Ectodermal cell (in vitro differentiated cells): ENCODE measurements at regions not wholly inside any gene's neighbourhood (a gene's known extent, or its start where the extent isn't known, plus 50 kb on each side); places are given as distances from the start of the nearest gene placed in this dataset.

ENCODE experiments used
- H3K27ac ChIP-seq: 2 replicates; pipeline ENCODE4 v1.7.0; 2013; ENCODE audit warnings: mild to moderate bottlenecking, low read depth, low read length; ENCODE audit not compliant: insufficient read depth, poor library complexity, severe bottlenecking
- H3K27me3 ChIP-seq: 2 replicates; pipeline ENCODE4 v1.7.0; 2013; ENCODE audit warnings: mild to moderate bottlenecking, low read length; ENCODE audit not compliant: insufficient read depth, control insufficient read depth, poor library complexity, severe bottlenecking
- H3K36me3 ChIP-seq: one replicate; pipeline ENCODE4 v1.7.0; 2013; ENCODE audit warnings: low read length; ENCODE audit not compliant: control insufficient read depth, insufficient read depth
- H3K4me1 ChIP-seq: one replicate; pipeline ENCODE4 v1.7.0; 2013; ENCODE audit warnings: low read length; ENCODE audit not compliant: control insufficient read depth, insufficient read depth
- H3K4me3 ChIP-seq: 2 replicates; pipeline ENCODE4 v1.7.0; 2013; ENCODE audit warnings: low read depth, low read length, control low read depth; ENCODE audit not compliant: insufficient read depth
- H3K9me3 ChIP-seq: 2 replicates; pipeline ENCODE4 v1.7.0; 2013; ENCODE audit warnings: mild to moderate bottlenecking, low read length, moderate library complexity; ENCODE audit not compliant: control insufficient read depth
- WGBS, 2 experiments: methylation state at CpG; one replicate each; pipeline ENCODE4 v1.1.7; 2013; ENCODE audit warnings: missing lambda C conversion rate in 2 of 2; 5-methylcytosine and 5-hydroxymethylcytosine counted together

DNA sequence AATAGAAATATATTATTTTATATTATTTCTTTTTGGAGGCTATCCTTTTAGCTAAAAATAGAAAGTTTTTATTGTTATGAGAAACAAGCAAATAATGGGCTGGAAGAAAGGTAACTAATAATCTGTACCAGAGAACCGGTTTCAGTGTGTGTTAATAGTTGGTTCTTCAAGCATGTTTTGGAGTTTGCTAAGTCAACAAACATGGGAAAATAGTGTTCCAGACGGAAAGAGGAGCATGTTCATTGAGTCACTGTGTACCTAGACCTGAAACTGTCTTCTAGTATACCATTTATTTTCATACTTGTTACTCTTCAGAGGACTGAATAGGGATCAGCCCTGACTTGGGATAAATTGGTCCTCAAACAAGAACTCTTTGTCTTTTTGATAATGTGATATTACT is 134.5 kb upstream of the CWC22 start:
- no peaks in the 10 kb centered on the region for H3K27me3 ChIP-seq
- no peaks in the 10 kb centered on the region for H3K36me3 ChIP-seq
- H3K4me1 ChIP-seq = no peaks in the 10 kb centered on the region
- H3K9me3 ChIP-seq = no peaks in the 10 kb centered on the region
- H3K4me3 ChIP-seq = no peak overlapping the region
- no peak overlapping the region for H3K27ac ChIP-seq
- 91 to 95% methylated on average over 2 of the region's 2 CpGs for WGBS, 2 experiments

GRCh38 chr2:180133736-180134135 is 126.6 kb upstream of the CWC22 start:
- H3K27ac ChIP-seq = no peak overlapping the region
- H3K36me3 ChIP-seq = no peaks in the 10 kb centered on the region
- no peaks in the 10 kb centered on the region for H3K27me3 ChIP-seq
- no peak overlapping the region for H3K4me3 ChIP-seq
- 36 to 80% methylated on average over 1 of the region's 1 CpG for WGBS, 2 experiments
- no peaks in the 10 kb centered on the region for H3K9me3 ChIP-seq
- H3K4me1 ChIP-seq = no peaks in the 10 kb centered on the region

DNA sequence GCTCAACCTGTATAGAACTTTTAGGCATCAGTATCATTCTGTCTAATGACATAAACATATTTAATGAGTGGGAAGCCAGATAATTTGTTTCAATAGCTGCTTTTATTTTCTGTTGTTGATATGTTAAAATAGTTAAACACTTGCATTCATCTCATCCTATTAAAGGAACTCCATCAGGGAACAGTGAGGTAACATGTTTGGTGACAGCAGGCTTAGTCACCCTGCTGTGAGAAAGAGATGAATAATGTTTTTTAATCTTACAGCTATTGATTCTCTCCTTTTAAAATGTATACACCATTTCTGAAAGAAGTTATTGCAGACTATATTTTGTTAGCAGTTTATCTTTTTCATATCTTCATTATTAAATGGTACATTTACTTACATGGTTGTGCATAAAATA is 123.3 kb upstream of the CWC22 start:
- Histone ChIP-seq H3K27ac (no peak overlapping the region), H3K27me3 (no peaks in the 10 kb centered on the region), H3K4me1 (peaks cover 2% of the 10 kb centered on the region), H3K4me3 (no peak overlapping the region), H3K9me3 (no peaks in the 10 kb centered on the region), H3K36me3 (no peaks in the 10 kb centered on the region)

- Histone ChIP-seq H3K36me3 (no peaks in the 10 kb centered on the region), H3K9me3 (no peaks in the 10 kb centered on the region), H3K27me3 (no peaks in the 10 kb centered on the region), H3K4me1 (peaks cover 2% of the 10 kb centered on the region), H3K27ac (no peak overlapping the region), H3K4me3 (no peak overlapping the region)
- 91% methylated on average over 2 of the region's 2 CpGs for WGBS, 2 experiments
Measured at GRCh38 chr2:180128861-180129260, 121.8 kb upstream of the CWC22 start.

DNA sequence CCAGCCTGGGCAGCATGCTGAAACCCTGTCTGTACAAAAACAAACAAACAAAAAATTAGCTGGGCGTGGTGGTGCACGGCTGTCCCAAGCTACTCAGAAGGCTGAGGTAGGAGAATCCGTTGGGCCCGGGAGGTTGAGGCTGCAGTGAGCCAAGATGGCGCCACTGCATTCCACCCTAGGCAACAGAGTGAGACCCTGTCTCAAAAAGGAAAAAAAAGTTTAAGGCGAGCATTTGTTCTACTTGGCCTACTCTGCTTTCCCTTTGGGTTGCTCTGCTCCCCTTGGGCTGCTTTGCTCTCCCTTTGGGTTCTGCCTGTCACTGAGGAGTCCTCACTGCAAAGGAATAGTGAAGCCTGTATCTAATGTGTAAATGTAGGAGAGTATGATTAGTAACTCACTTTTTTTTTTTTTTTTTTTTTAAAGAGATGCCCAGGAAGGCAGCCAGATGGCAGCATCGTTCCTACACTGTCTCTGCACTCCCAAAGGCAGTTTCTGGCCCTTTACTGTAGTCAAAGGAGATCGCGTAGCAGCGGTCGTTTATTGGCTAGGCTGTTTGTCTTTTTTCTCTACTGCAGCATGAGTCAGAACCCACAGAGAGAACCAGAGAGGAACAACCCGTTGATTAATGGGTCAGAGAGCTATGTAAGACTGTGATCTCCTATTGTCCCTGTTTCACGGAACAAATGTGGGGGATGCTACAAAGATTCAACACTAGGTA is 118.3 kb upstream of the CWC22 start:
- Histone ChIP-seq H3K27me3 (no peaks in the 10 kb centered on the region), H3K4me1 (peaks cover 10% of the 10 kb centered on the region), H3K36me3 (no peaks in the 10 kb centered on the region), H3K27ac (no peak overlapping the region), H3K4me3 (no peak overlapping the region), H3K9me3 (no peaks in the 10 kb centered on the region)
- WGBS, 2 experiments = 40 to 44% methylated on average over 13 of the region's 13 CpGs

DNA sequence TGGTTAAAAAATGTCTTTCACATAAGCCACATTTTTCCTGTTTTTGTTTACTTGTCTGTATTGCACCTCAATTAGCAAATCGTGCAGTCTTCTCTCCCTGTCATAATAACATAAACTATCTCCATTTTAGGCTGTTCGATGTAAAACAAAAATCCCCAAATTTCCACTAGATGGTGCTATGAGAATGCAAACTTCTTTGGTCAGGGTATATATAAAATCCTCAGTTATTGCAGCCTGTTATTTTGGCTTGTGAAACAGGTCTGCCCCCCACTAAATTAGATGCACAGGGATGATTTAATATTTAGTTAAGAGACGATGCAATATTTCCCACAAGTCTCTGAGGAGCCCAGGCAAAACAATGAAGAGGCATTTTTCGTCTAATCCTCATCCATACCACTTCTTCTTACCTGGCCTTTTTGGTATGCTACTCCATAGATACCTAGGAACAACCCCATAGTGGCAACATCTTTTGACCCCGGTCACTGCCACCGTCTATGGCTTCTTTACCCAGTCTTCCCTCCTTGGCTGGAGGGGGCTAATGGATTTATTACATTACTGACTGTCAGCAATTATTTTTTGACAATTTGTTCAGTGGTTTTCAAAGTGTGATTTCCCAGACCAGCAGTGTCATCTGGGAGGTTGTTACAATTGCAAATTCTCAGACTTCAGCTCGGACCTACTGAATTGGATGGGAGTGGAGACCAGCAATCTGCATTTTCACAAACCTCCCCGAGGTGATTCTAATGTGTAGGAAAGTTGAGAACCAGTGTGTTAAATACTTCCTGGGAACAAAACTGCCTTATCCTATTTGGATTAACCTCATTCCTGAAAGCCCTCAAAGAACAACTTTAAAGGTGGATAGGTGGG is 117.4 kb upstream of the CWC22 start:
- Histone ChIP-seq H3K4me1 (peaks cover 10% of the 10 kb centered on the region), H3K27me3 (no peaks in the 10 kb centered on the region), H3K27ac (no peak overlapping the region), H3K36me3 (no peaks in the 10 kb centered on the region), H3K4me3 (no peak overlapping the region), H3K9me3 (no peaks in the 10 kb centered on the region)
- 41 to 43% methylated on average over 8 of the region's 8 CpGs for WGBS, 2 experiments

- 78 to 83% methylated on average over 2 of the region's 2 CpGs for WGBS, 2 experiments
- H3K27me3 ChIP-seq = no peaks in the 10 kb centered on the region
- H3K36me3 ChIP-seq = no peaks in the 10 kb centered on the region
- H3K27ac ChIP-seq = no peak overlapping the region
- peaks cover 10% of the 10 kb centered on the region for H3K4me1 ChIP-seq
- H3K9me3 ChIP-seq = no peaks in the 10 kb centered on the region
- H3K4me3 ChIP-seq = no peak overlapping the region
Measured at GRCh38 chr2:180122874-180123273, 115.8 kb upstream of the CWC22 start.

GRCh38 chr2:180115675-180116074 is 108.6 kb upstream of the CWC22 start:
- H3K4me1 ChIP-seq = no peaks in the 10 kb centered on the region
- H3K36me3 ChIP-seq = no peaks in the 10 kb centered on the region
- H3K27ac ChIP-seq = no peak overlapping the region
- H3K9me3 ChIP-seq = no peaks in the 10 kb centered on the region
- no peaks in the 10 kb centered on the region for H3K27me3 ChIP-seq
- WGBS, 2 experiments = 87 to 95% methylated on average over 1 to 2 of the region's 2 CpGs
- H3K4me3 ChIP-seq = no peak overlapping the region

- Histone ChIP-seq H3K4me1 (no peaks in the 10 kb centered on the region), H3K27ac (no peak overlapping the region)
- 95 to 98% methylated on average over 2 of the region's 2 CpGs for WGBS, 2 experiments
Measured at GRCh38 chr2:180115269-180115668, 108.2 kb upstream of the CWC22 start.

DNA sequence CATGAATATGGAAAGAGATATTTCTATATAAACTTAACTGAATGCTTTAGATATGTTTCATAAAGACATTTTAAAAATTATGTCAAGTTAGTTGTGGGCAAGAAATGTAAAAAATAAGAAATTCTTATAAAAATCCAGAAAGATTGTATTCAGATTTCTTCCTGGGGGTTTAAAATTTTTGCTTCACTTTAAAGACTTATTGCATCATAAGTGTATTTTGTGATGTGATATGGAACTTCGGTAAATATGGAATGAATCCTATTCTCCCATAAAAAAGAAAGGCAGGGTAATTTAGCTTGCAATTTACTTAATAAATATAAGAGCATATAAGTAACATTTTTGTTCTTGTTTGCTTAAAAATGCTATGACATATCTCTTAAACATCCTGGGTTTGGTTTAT is 104.8 kb upstream of the CWC22 start:
- WGBS, 2 experiments = 83% methylated on average over 1 of the region's 1 CpG; no CpG with 5 or more reads in 1 of the 2 experiments
- H3K27ac ChIP-seq = no peak overlapping the region
- H3K4me1 ChIP-seq = no peaks in the 10 kb centered on the region
- H3K36me3 ChIP-seq = no peaks in the 10 kb centered on the region
- H3K27me3 ChIP-seq = no peaks in the 10 kb centered on the region
- H3K9me3 ChIP-seq = no peaks in the 10 kb centered on the region
- no peak overlapping the region for H3K4me3 ChIP-seq

More at GRCh38 chr2:180115269-180115668, 108.2 kb upstream of the CWC22 start:
- H3K4me3 ChIP-seq = no peak overlapping the region
- no peaks in the 10 kb centered on the region for H3K27me3 ChIP-seq
- H3K36me3 ChIP-seq = no peaks in the 10 kb centered on the region
- H3K9me3 ChIP-seq = no peaks in the 10 kb centered on the region
